GM19395 (cell line): ENCODE measurements at regions not wholly inside any gene's neighbourhood (a gene's known extent, or its start where the extent isn't known, plus 50 kb on each side); places are given as distances from the start of the nearest gene placed in this dataset.
"Not testable (repeated sequence)": the region's sequence is repeated elsewhere in the genome, so short reads cannot be mapped to it uniquely, and the experiment has no call there.

Source experiments
- ATAC-seq: cut with Tn5 transposase; IDR thresholded peaks from one replicate; pipeline ENCODE4 v1.9.1; 2021; ENCODE audit warnings: mild to moderate bottlenecking, moderate library complexity; ENCODE audit not compliant: unreplicated experiment

GRCh38 chr1:234851450-234852438, 241.8 kb upstream of the IRF2BP2 start:
- peak; percentile 86 for ATAC-seq

GRCh38 chr1:234849832-234850231, 239.9 kb upstream of the IRF2BP2 start:
- no peak for ATAC-seq

- ATAC-seq = no peak
These were observed 239.1 kb upstream of the IRF2BP2 start for GRCh38 chr1:234848972-234849649.

- ATAC-seq = not testable (repeated sequence)
These were observed 236.8 kb upstream of the IRF2BP2 start for GRCh38 chr1:234846813-234847212.

GRCh38 chr1:234845836-234846235, 235.9 kb upstream of the IRF2BP2 start:
- ATAC-seq = no peak

- ATAC-seq = no peak
These were observed 235.2 kb upstream of the IRF2BP2 start for GRCh38 chr1:234845097-234845660.

GRCh38 chr1:234844479-234845031, 234.6 kb upstream of the IRF2BP2 start:
- ATAC-seq = peak; percentile 32

GRCh38 chr1:234843946-234844345, 234.0 kb upstream of the IRF2BP2 start:
- no peak for ATAC-seq

- peak; percentile 74 for ATAC-seq
These were observed 233.0 kb upstream of the IRF2BP2 start for GRCh38 chr1:234842726-234843641.

GRCh38 chr1:234841710-234842231, 231.8 kb upstream of the IRF2BP2 start:
- ATAC-seq = no peak

GRCh38 chr1:234841281-234841680, 231.3 kb upstream of the IRF2BP2 start:
- ATAC-seq = no peak

GRCh38 chr1:234840843-234841242, 230.9 kb upstream of the IRF2BP2 start:
- ATAC-seq = no peak

GRCh38 chr1:234840253-234840652, 230.3 kb upstream of the IRF2BP2 start:
- no peak for ATAC-seq

GRCh38 chr1:234839663-234840062, 229.7 kb upstream of the IRF2BP2 start:
- ATAC-seq = no peak

GRCh38 chr1:234838820-234839219, 228.8 kb upstream of the IRF2BP2 start:
- ATAC-seq = no peak

GRCh38 chr1:234838182-234838581, 228.2 kb upstream of the IRF2BP2 start:
- no peak for ATAC-seq

- ATAC-seq = no peak
These were observed 227.7 kb upstream of the IRF2BP2 start for GRCh38 chr1:234837713-234838112.

GRCh38 chr1:234836776-234837357, 226.9 kb upstream of the IRF2BP2 start:
- ATAC-seq = no peak

GRCh38 chr1:234836045-234836681, 226.2 kb upstream of the IRF2BP2 start:
- ATAC-seq = no peak
